ENCODE measurements at regions not wholly inside any gene's neighbourhood (a gene's known extent, or its start where the extent isn't known, plus 50 kb on each side); places are given as distances from the start of the nearest gene placed in this dataset.

DNA sequence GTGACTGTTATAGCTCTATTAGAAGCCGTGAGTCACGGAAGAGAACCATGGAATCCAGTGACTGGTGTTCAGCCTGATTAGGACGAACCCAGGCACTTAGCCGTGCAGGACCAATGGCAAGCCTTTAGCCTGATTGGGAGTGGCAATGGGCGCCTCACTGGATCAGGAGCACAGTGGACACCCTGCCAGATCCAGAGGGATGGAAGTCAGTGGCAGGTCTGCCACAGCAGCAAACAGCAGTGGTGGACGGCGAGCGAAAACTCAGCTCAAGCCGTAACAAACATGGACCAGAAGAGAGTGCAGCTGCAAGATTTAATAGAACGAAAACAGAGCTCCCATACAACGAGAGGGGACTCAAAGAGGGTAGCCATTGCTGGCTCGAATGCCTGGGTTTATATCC, 1326.5 kb downstream of the ADGRL3 start:
- TF ChIP-seq POLR2A (IDR thresholded peaks at IDR 0.05) (no peak), CTCF (IDR thresholded peaks at IDR 0.05) (no peak)

All from ovary (tissue), 3 donors.